H1 (cell line): ENCODE measurements at regions not wholly inside any gene's neighbourhood (a gene's known extent, or its start where the extent isn't known, plus 50 kb on each side); places are given as distances from the start of the nearest gene placed in this dataset.
A peak's percentile ranks its signal among the peaks of the same experiment; 100 is the strongest.

Experiments
- BCL11A ChIP-seq, 2 experiments: IDR thresholded peaks; one replicate each; pipeline ENCODE4 v1.6.1; 2011; ENCODE audit warnings: low read depth in 2 of 2, low read length in 2 of 2, mild to moderate bottlenecking in 2 of 2
- CEBPB ChIP-seq: IDR thresholded peaks from 2 replicates; pipeline ENCODE4 v1.6.1; 2012; ENCODE audit warnings: low read depth, low read length
- CHD2 ChIP-seq: IDR thresholded peaks from 2 replicates; pipeline ENCODE4 v1.6.1; 2012; ENCODE audit warnings: low read length, improper control_type of control experiment
- CHD7 ChIP-seq: fragments of 300-600 bp; sonication (generic); IDR thresholded peaks from 2 replicates; pipeline ENCODE4 v1.7.1; 2012; ENCODE audit warnings: low read length, moderate library complexity, mild to moderate bottlenecking, inconsistent platforms; ENCODE audit not compliant: insufficient replicate concordance
- EZH2 ChIP-seq: fragments of 200-600 bp; sonication (generic); IDR thresholded peaks from 2 replicates; pipeline ENCODE4 v1.7.1; 2012; ENCODE audit warnings: low read depth, mild to moderate bottlenecking, moderate library complexity, low read length, inconsistent platforms; ENCODE audit not compliant: severe bottlenecking
- RXRA ChIP-seq: IDR thresholded peaks from 2 replicates; pipeline ENCODE4 v1.6.1; 2011; ENCODE audit warnings: low read depth, mild to moderate bottlenecking, low read length, moderate library complexity; ENCODE audit not compliant: insufficient read depth
- TAF1 ChIP-seq: IDR thresholded peaks from 2 replicates; pipeline ENCODE4 v1.6.1; 2011; ENCODE audit warnings: mild to moderate bottlenecking, low read depth, low read length
- TEAD4 ChIP-seq: IDR thresholded peaks from 2 replicates; pipeline ENCODE4 v1.6.1; 2012; ENCODE audit warnings: low read depth, low read length, inconsistent platforms, mixed read lengths
- USF2 ChIP-seq: IDR thresholded peaks from 2 replicates; pipeline ENCODE4 v1.6.1; 2011; ENCODE audit warnings: low read length, improper control_type of control experiment
- YY1 ChIP-seq: IDR thresholded peaks from 2 replicates; pipeline ENCODE4 v1.6.1; 2011; ENCODE audit warnings: low read depth, mild to moderate bottlenecking, low read length

- TF ChIP-seq CHD7 (peak; percentile 91), EZH2 (no peak), YY1 (0 out of 2 replicates have a peak, but pooled peaks have one; percentile 31), CHD2 (0 out of 2 replicates have a peak, but pooled peaks have one; percentile 33), USF2 (no peak), RXRA (no peak), BCL11A (IDR thresholded peaks at IDR 0.05; ENCODE audit: low read depth in 2 of 2, low read length in 2 of 2) (peak; percentile 75 to 89), TAF1 (0 out of 2 replicates have a peak, but pooled peaks have one; percentile 19), TEAD4 (peak; percentile 86; the same call in 1 of the 2 replicates), CEBPB (peak; percentile 67)
These were observed 285.0 kb upstream of the RGS6 start (continued) for GRCh38 chr14:71647086-71647784.
